ENCODE measurements at regions not wholly inside any gene's neighbourhood (a gene's known extent, or its start where the extent isn't known, plus 50 kb on each side); places are given as distances from the start of the nearest gene placed in this dataset.

GRCh38 chr7:136144182-136144581 lies 167.0 kb upstream of the MTPN start:
- TF ChIP-seq CTCF (IDR thresholded peaks at IDR 0.05; ENCODE audit: low read depth, low read length) (no peak), POLR2A (IDR thresholded peaks at IDR 0.05; ENCODE audit: extremely low read depth, insufficient read length) (no peak)

All from NB4 (cell line).